Thyroid gland (tissue), 4 donors: ENCODE measurements at regions not wholly inside any gene's neighbourhood (a gene's known extent, or its start where the extent isn't known, plus 50 kb on each side); places are given as distances from the start of the nearest gene placed in this dataset.
"Not testable (repeated sequence)": the region's sequence is repeated elsewhere in the genome, so short reads cannot be mapped to it uniquely, and the experiment has no call there.

ENCODE experiments used
- POLR2A ChIP-seq, 2 donors: fragments of 450-650 bp; IDR thresholded peaks; one replicate each; pipeline ENCODE4 v1.6.1; 2017; ENCODE audit warnings: antibody characterized with exemption in 2 of 2, mild to moderate bottlenecking in 2 of 2, moderate library complexity in 1 of 2
- TF ChIP-seq, protein P1 (sequence below), 6 experiments: fragments of 200-600 bp in 3 of 6; fragments of 450-650 bp in 3 of 6; sonication (generic) in 3 of 6; IDR thresholded peaks; one replicate each; pipeline ENCODE4 v1.5.1; 2016 to 2019; ENCODE audit warnings: antibody characterized with exemption in 6 of 6, mild to moderate bottlenecking in 2 of 6, inconsistent platforms in 1 of 6, moderate library complexity in 1 of 6

DNA sequence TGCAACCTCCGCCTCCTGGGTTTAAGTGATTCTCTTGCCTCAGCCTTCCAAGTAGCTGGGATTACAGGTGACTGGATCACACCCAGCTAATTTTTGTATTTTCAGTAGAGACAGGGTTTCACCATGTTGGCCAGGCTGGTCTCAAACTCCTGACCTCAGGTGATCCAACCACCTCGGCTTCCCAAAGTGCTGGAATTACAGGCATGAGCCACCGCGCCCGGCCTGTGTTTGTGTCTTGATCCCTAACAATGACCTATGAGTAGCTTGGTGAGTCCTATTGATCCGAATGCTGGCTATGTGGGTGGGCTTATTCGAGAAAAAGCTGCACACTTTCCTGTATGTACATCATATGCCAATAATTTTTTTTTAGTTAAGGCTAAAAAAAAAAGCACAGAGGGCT, 58.5 kb upstream of the FGF3 start:
- TF ChIP-seq, protein P1, sequence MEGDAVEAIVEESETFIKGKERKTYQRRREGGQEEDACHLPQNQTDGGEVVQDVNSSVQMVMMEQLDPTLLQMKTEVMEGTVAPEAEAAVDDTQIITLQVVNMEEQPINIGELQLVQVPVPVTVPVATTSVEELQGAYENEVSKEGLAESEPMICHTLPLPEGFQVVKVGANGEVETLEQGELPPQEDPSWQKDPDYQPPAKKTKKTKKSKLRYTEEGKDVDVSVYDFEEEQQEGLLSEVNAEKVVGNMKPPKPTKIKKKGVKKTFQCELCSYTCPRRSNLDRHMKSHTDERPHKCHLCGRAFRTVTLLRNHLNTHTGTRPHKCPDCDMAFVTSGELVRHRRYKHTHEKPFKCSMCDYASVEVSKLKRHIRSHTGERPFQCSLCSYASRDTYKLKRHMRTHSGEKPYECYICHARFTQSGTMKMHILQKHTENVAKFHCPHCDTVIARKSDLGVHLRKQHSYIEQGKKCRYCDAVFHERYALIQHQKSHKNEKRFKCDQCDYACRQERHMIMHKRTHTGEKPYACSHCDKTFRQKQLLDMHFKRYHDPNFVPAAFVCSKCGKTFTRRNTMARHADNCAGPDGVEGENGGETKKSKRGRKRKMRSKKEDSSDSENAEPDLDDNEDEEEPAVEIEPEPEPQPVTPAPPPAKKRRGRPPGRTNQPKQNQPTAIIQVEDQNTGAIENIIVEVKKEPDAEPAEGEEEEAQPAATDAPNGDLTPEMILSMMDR (IDR thresholded peaks at IDR 0.05) = not testable (repeated sequence)
- TF ChIP-seq POLR2A (IDR thresholded peaks at IDR 0.05) = not testable (repeated sequence)
